ENCODE measurements at regions not wholly inside any gene's neighbourhood (a gene's known extent, or its start where the extent isn't known, plus 50 kb on each side); places are given as distances from the start of the nearest gene placed in this dataset.

DNA sequence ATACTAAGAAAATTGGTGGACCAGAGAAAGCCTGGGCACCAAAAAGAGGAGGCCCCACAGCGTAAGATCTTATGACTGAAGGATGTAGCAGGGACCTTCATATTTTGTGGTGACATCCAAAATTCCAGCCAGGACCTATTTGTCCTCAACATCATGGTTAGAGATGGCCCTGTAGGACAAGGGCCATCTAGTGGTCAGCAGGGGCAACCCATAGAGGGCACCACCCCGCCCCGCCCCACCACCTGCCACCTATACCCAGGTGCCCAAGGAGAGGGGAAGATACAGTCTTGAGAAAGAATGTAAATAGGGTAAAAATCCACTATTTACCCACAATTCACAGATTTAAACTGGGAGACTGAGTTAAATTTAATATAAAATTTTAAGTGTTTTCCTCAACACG, 59.6 kb upstream of the TMEM163 start:
- Mint-ChIP-seq H3K4me3 (ENCODE audit: low read depth, unreplicated experiment) (no peak overlapping the region), H3K27me3 (ENCODE audit: unreplicated experiment) (no peaks in the 10 kb centered on the region), H3K36me3 (ENCODE audit: insufficient read depth, unreplicated experiment) (no peaks in the 10 kb centered on the region), H3K27ac (ENCODE audit: unreplicated experiment) (no peak overlapping the region), H3K4me1 (ENCODE audit: low read depth, unreplicated experiment) (peaks cover 23% of the 10 kb centered on the region), H3K9me3 (ENCODE audit: low read depth, unreplicated experiment) (no peaks in the 10 kb centered on the region)
- peak; percentile 35 for TF ChIP-seq CTCF (IDR thresholded peaks at IDR 0.05; ENCODE audit: unreplicated experiment)
- CTCF ChIA-PET = no interaction called here
- DNase-seq = no peak
- intact Hi-C loops (cut with micrococcal nuclease; ENCODE audit: unreplicated experiment) = loop anchor here (2.0 to 5.0 kb wide), 4 partner anchors 59 to 311 kb away; partner anchors contain the start of gene ACMSD
- no TSS peak for BruUV-seq (replicated peaks)

DNA sequence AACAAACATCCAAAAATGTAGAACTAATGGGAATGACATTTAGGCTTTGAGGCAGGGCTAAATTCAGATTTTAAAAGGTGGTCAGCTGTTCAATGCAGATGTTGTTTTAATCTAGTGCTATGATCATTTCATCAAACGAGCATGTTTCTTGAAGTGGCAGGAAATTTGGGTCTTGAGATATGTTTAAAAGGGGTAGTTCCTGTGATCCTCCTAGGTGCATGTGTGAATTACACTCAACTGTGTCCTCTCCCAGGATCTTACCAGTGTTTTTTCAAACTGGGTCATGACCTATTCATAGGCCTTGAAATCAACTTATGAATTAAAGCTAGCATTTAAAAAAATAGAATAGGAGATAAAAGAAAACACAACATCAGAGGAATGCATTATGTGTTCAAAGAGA, 57.4 kb upstream of the ACMSD start:
- Mint-ChIP-seq H3K4me3 (ENCODE audit: low read depth, unreplicated experiment) (no peak overlapping the region), H3K9me3 (ENCODE audit: low read depth, unreplicated experiment) (peaks cover 4% of the 10 kb centered on the region), H3K27ac (ENCODE audit: unreplicated experiment) (no peak overlapping the region), H3K4me1 (ENCODE audit: low read depth, unreplicated experiment) (no peaks in the 10 kb centered on the region), H3K27me3 (ENCODE audit: unreplicated experiment) (no peaks in the 10 kb centered on the region), H3K36me3 (ENCODE audit: insufficient read depth, unreplicated experiment) (peaks cover 4% of the 10 kb centered on the region)
- no TSS peak for BruUV-seq (replicated peaks)
- CTCF ChIA-PET = interaction anchor here (0.7 kb wide), 1 partner anchor 74 kb away, joined by 3 read pairs; no protein-coding TSS in a partner anchor
- no peak for TF ChIP-seq CTCF (IDR thresholded peaks at IDR 0.05; ENCODE audit: unreplicated experiment)
- no peak for DNase-seq
- intact Hi-C loops (cut with micrococcal nuclease; ENCODE audit: unreplicated experiment) = no loop called here

DNA sequence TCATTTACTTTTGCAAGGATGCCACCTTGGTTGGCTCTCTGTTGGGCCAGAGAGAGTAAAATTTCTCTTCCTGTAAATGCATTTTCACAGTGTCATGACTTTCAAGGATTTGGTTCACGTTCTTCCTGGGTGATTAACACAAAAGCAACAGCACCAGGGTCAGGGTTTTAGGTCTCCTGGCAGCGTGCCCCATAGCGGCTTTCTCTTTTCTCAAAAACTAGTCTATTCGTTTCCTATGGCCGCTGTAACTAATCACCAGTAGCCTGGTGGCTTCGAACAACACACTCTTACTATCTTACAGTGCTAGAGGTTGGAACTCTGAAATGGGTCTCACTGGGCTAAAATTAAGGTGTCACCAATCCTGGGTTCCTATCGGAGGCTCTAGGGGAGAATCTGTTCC, 56.3 kb upstream of the ACMSD start:
- TF ChIP-seq CTCF (IDR thresholded peaks at IDR 0.05; ENCODE audit: unreplicated experiment) = no peak
- Mint-ChIP-seq H3K9me3 (ENCODE audit: low read depth, unreplicated experiment) (peaks cover 4% of the 10 kb centered on the region), H3K27me3 (ENCODE audit: unreplicated experiment) (no peaks in the 10 kb centered on the region), H3K4me1 (ENCODE audit: low read depth, unreplicated experiment) (no peaks in the 10 kb centered on the region), H3K4me3 (ENCODE audit: low read depth, unreplicated experiment) (no peak overlapping the region), H3K27ac (ENCODE audit: unreplicated experiment) (no peak overlapping the region), H3K36me3 (ENCODE audit: insufficient read depth, unreplicated experiment) (peaks cover 4% of the 10 kb centered on the region)
- CTCF ChIA-PET = interaction anchor here (0.5 kb wide), 1 partner anchor 136 kb away, joined by 6 read pairs; no protein-coding TSS in a partner anchor
- BruUV-seq (replicated peaks) = no TSS peak
- no peak for DNase-seq
- intact Hi-C loops (cut with micrococcal nuclease; ENCODE audit: unreplicated experiment) = no loop called here

GRCh38 chr2:134782792-134783191, 55.6 kb upstream of the ACMSD start:
- H3K9me3 Mint-ChIP-seq (ENCODE audit: low read depth, unreplicated experiment) = peaks cover 4% of the 10 kb centered on the region
- intact Hi-C loops (cut with micrococcal nuclease; ENCODE audit: unreplicated experiment) = no loop called here
- H3K36me3 Mint-ChIP-seq (ENCODE audit: insufficient read depth, unreplicated experiment) = peaks cover 4% of the 10 kb centered on the region
- TF ChIP-seq CTCF (IDR thresholded peaks at IDR 0.05; ENCODE audit: unreplicated experiment) = no peak
- CTCF ChIA-PET = interaction anchor here (0.5 kb wide), 1 partner anchor 137 kb away, joined by 6 read pairs; no protein-coding TSS in a partner anchor
- no peak overlapping the region for H3K4me3 Mint-ChIP-seq (ENCODE audit: low read depth, unreplicated experiment)
- no peak for DNase-seq
- no peaks in the 10 kb centered on the region for H3K27me3 Mint-ChIP-seq (ENCODE audit: unreplicated experiment)
- no peaks in the 10 kb centered on the region for H3K4me1 Mint-ChIP-seq (ENCODE audit: low read depth, unreplicated experiment)
- BruUV-seq (replicated peaks) = no TSS peak
- H3K27ac Mint-ChIP-seq (ENCODE audit: unreplicated experiment) = no peak overlapping the region

Data from Calu3 (cell line).